Neural progenitor cell (in vitro differentiated cells): ENCODE measurements at regions not wholly inside any gene's neighbourhood (a gene's known extent, or its start where the extent isn't known, plus 50 kb on each side); places are given as distances from the start of the nearest gene placed in this dataset.

Experiments
- CTCF ChIP-seq: fragments of 200-600 bp; sonication (generic); IDR thresholded peaks from 2 replicates; pipeline ENCODE4 v1.5.1; 2017; ENCODE audit warnings: antibody characterized with exemption, mild to moderate bottlenecking
- EZH2 ChIP-seq: fragments of 200-600 bp; sonication (generic); IDR thresholded peaks from 2 replicates; pipeline ENCODE4 v1.6.1; 2017; ENCODE audit warnings: antibody characterized with exemption, mild to moderate bottlenecking, moderate library complexity
- EZH2phosphoT487 ChIP-seq: fragments of 200-600 bp; sonication (generic); IDR thresholded peaks from 2 replicates; pipeline ENCODE4 v1.6.1; 2017; ENCODE audit warnings: antibody characterized with exemption

GRCh38 chr20:55449091-55449490, 556.2 kb downstream of the CBLN4 start:
- TF ChIP-seq CTCF (no peak), EZH2 (no peak), EZH2phosphoT487 (no peak)
